ENCODE measurements at regions not wholly inside any gene's neighbourhood (a gene's known extent, or its start where the extent isn't known, plus 50 kb on each side); places are given as distances from the start of the nearest gene placed in this dataset.

- H3K4me3 ChIP-seq (ENCODE audit: low read depth, low read length): no peak overlapping the region
- TF ChIP-seq CTCF (IDR thresholded peaks at IDR 0.05; ENCODE audit: insufficient read depth, low read length): no peak
- DNase-seq (ENCODE audit: low read depth): peak; percentile 53
Observed at GRCh38 chr9:124180557-124180956, 77.2 kb upstream of the NEK6 start.

- no peak for DNase-seq (ENCODE audit: low read depth)
- no peak for TF ChIP-seq CTCF (IDR thresholded peaks at IDR 0.05; ENCODE audit: insufficient read depth, low read length)
- no peak overlapping the region for H3K4me3 ChIP-seq (ENCODE audit: low read depth, low read length)
Observed at GRCh38 chr9:124182741-124183140, 75.0 kb upstream of the NEK6 start.

- TF ChIP-seq CTCF (IDR thresholded peaks at IDR 0.05; ENCODE audit: insufficient read depth, low read length): no peak
- DNase-seq (ENCODE audit: low read depth): no peak
- no peak overlapping the region for H3K4me3 ChIP-seq (ENCODE audit: low read depth, low read length)
Observed at GRCh38 chr9:124183772-124184171, 74.0 kb upstream of the NEK6 start.

- no peak overlapping the region for H3K4me3 ChIP-seq (ENCODE audit: low read depth, low read length)
- no peak for DNase-seq (ENCODE audit: low read depth)
Observed at GRCh38 chr9:124185413-124185812, 72.3 kb upstream of the NEK6 start.

GRCh38 chr9:124187311-124187710 lies 70.4 kb upstream of the NEK6 start:
- H3K4me3 ChIP-seq (ENCODE audit: low read depth, low read length): no peak overlapping the region
- no peak for TF ChIP-seq CTCF (IDR thresholded peaks at IDR 0.05; ENCODE audit: insufficient read depth, low read length)
- DNase-seq (ENCODE audit: low read depth): no peak

More at GRCh38 chr9:124185413-124185812, 72.3 kb upstream of the NEK6 start:
- TF ChIP-seq CTCF (IDR thresholded peaks at IDR 0.05; ENCODE audit: insufficient read depth, low read length): no peak

- no peak for DNase-seq (ENCODE audit: low read depth)
Observed at GRCh38 chr9:124188331-124189110, 69.2 kb upstream of the NEK6 start.

More at GRCh38 chr9:124188331-124189110, 69.2 kb upstream of the NEK6 start:
- TF ChIP-seq CTCF (IDR thresholded peaks at IDR 0.05; ENCODE audit: insufficient read depth, low read length): no peak
- H3K4me3 ChIP-seq (ENCODE audit: low read depth, low read length): no peak overlapping the region
